Thyroid gland (tissue), 4 donors: ENCODE measurements at regions not wholly inside any gene's neighbourhood (a gene's known extent, or its start where the extent isn't known, plus 50 kb on each side); places are given as distances from the start of the nearest gene placed in this dataset.

ENCODE experiments used
- CTCF ChIP-seq, 6 experiments: fragments of 200-600 bp in 3 of 6; fragments of 450-650 bp in 3 of 6; sonication (generic) in 3 of 6; IDR thresholded peaks; one replicate each; pipeline ENCODE4 v1.5.1; 2016 to 2019; ENCODE audit warnings: antibody characterized with exemption in 6 of 6, mild to moderate bottlenecking in 2 of 6, inconsistent platforms in 1 of 6, moderate library complexity in 1 of 6
- POLR2A ChIP-seq, 2 donors: fragments of 450-650 bp; IDR thresholded peaks; one replicate each; pipeline ENCODE4 v1.6.1; 2017; ENCODE audit warnings: antibody characterized with exemption in 2 of 2, mild to moderate bottlenecking in 2 of 2, moderate library complexity in 1 of 2

- TF ChIP-seq POLR2A (IDR thresholded peaks at IDR 0.05), result no peak
- TF ChIP-seq CTCF (IDR thresholded peaks at IDR 0.05), result no peak
Observed at GRCh38 chr16:8098947-8099512, 491.3 kb downstream of the TMEM114 start.
